Testis (tissue), 2 donors: ENCODE measurements at regions not wholly inside any gene's neighbourhood (a gene's known extent, or its start where the extent isn't known, plus 50 kb on each side); places are given as distances from the start of the nearest gene placed in this dataset.

ENCODE experiments used
- POLR2A ChIP-seq: fragments of 450-650 bp; IDR thresholded peaks from one replicate; pipeline ENCODE4 v1.6.1; 2017; ENCODE audit warnings: antibody characterized with exemption, mild to moderate bottlenecking, moderate library complexity
- TF ChIP-seq, protein P1 (sequence below), 3 experiments: fragments of 450-650 bp in 2 of 3; fragments of 200-600 bp in 1 of 3; sonication (generic) in 1 of 3; IDR thresholded peaks; one replicate each; pipeline ENCODE4 v1.5.1; 2016 to 2019; ENCODE audit warnings: antibody characterized with exemption in 3 of 3, mild to moderate bottlenecking in 2 of 3, moderate library complexity in 1 of 3

- TF ChIP-seq, protein P1, sequence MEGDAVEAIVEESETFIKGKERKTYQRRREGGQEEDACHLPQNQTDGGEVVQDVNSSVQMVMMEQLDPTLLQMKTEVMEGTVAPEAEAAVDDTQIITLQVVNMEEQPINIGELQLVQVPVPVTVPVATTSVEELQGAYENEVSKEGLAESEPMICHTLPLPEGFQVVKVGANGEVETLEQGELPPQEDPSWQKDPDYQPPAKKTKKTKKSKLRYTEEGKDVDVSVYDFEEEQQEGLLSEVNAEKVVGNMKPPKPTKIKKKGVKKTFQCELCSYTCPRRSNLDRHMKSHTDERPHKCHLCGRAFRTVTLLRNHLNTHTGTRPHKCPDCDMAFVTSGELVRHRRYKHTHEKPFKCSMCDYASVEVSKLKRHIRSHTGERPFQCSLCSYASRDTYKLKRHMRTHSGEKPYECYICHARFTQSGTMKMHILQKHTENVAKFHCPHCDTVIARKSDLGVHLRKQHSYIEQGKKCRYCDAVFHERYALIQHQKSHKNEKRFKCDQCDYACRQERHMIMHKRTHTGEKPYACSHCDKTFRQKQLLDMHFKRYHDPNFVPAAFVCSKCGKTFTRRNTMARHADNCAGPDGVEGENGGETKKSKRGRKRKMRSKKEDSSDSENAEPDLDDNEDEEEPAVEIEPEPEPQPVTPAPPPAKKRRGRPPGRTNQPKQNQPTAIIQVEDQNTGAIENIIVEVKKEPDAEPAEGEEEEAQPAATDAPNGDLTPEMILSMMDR (IDR thresholded peaks at IDR 0.05): no peak
- TF ChIP-seq POLR2A: no peak
Measured at GRCh38 chr12:126873701-126874100, 1393.3 kb upstream of the TMEM132C start.
